Gastroesophageal sphincter (tissue), 4 donors: ENCODE measurements at regions not wholly inside any gene's neighbourhood (a gene's known extent, or its start where the extent isn't known, plus 50 kb on each side); places are given as distances from the start of the nearest gene placed in this dataset.

Experiments used
- ATAC-seq: fragments of 150-250 bp; one replicate; pipeline ENCODE4 v1.9.1; 2016; ENCODE audit warnings: mild to moderate bottlenecking, moderate library complexity
- H3K27ac ChIP-seq, 4 donors: fragments of 200-600 bp; sonication (generic) in 3 of 4; 1 replicate in 3 of 4; 2 replicates in 1 of 4; pipeline ENCODE4 v1.5.1; 2016 to 2019
- H3K27me3 ChIP-seq: fragments of 200-600 bp; sonication (generic); one replicate; pipeline ENCODE4 v1.5.1; 2019
- H3K36me3 ChIP-seq, 2 donors: fragments of 200-600 bp; sonication (generic); one replicate each; pipeline ENCODE4 v1.5.1; 2019; ENCODE audit warnings: control low read depth in 1 of 2
- H3K4me1 ChIP-seq, 3 donors: fragments of 200-600 bp; sonication (generic); 1 replicate in 2 of 3; 2 replicates in 1 of 3; pipeline ENCODE4 v1.5.1; 2016 to 2019; ENCODE audit warnings: control low read depth in 2 of 3
- H3K4me3 ChIP-seq, 2 donors: fragments of 200-600 bp; sonication (generic); one replicate each; pipeline ENCODE4 v1.5.1; 2019; ENCODE audit warnings: mild to moderate bottlenecking in 1 of 2, moderate library complexity in 1 of 2
- H3K9me3 ChIP-seq, 3 donors: fragments of 200-600 bp; sonication (generic); one replicate each; pipeline ENCODE4 v1.5.1; 2017 to 2019; ENCODE audit warnings: control low read depth in 2 of 3
- CTCF ChIP-seq, 4 experiments: fragments of 200-600 bp in 2 of 4; fragments of 450-650 bp in 2 of 4; sonication (generic) in 1 of 4; IDR thresholded peaks; one replicate each; pipeline ENCODE4 v1.5.1; 2017 to 2019; ENCODE audit warnings: antibody characterized with exemption in 4 of 4, mild to moderate bottlenecking in 2 of 4, moderate library complexity in 2 of 4
- EP300 ChIP-seq: sonication (generic); formaldehyde crosslinking; IDR thresholded peaks from one replicate; pipeline ENCODE4 v1.6.1; 2017; ENCODE audit warnings: antibody characterized with exemption, mild to moderate bottlenecking
- POLR2A ChIP-seq, 2 donors: fragments of 450-650 bp; IDR thresholded peaks; one replicate each; pipeline ENCODE4 v1.6.1; 2017; ENCODE audit warnings: antibody characterized with exemption in 2 of 2, mild to moderate bottlenecking in 2 of 2, moderate library complexity in 1 of 2
- POLR2AphosphoS5 ChIP-seq: sonication (generic); formaldehyde crosslinking; IDR thresholded peaks from one replicate; pipeline ENCODE4 v1.6.1; 2017; ENCODE audit warnings: antibody characterized with exemption
- WGBS, 2 donors: methylation state at CpG; one replicate each; pipeline ENCODE4 v1.1.5; 2018; ENCODE audit warnings: low coverage in 1 of 2; 5-methylcytosine and 5-hydroxymethylcytosine counted together

- H3K9me3 ChIP-seq: no peaks in the 10 kb centered on the region
- TF ChIP-seq CTCF (IDR thresholded peaks at IDR 0.05) (no peak), POLR2AphosphoS5 (no peak), EP300 (no peak), POLR2A (IDR thresholded peaks at IDR 0.05) (no peak)
- 100% methylated on average over 1 of the region's 2 CpGs; no CpG with 5 or more reads in 1 of the 2 donors for WGBS, 2 donors
- H3K4me3 ChIP-seq: no peak overlapping the region
- H3K27me3 ChIP-seq: no peaks in the 10 kb centered on the region
- H3K36me3 ChIP-seq: no peaks in the 10 kb centered on the region
- no peaks in the 10 kb centered on the region for H3K4me1 ChIP-seq
- no peak for ATAC-seq
- H3K27ac ChIP-seq: no peak overlapping the region
These were observed 290.7 kb downstream of the TCF7L2 start for GRCh38 chr10:113240736-113241135.

GRCh38 chr10:113241599-113242360, 291.7 kb downstream of the TCF7L2 start:
- no peak for ATAC-seq
- no peak overlapping the region for H3K27ac ChIP-seq
- no peaks in the 10 kb centered on the region for H3K27me3 ChIP-seq
- no peak for TF ChIP-seq POLR2A (IDR thresholded peaks at IDR 0.05)
- H3K9me3 ChIP-seq: no peaks in the 10 kb centered on the region
- no peaks in the 10 kb centered on the region for H3K4me1 ChIP-seq
- H3K36me3 ChIP-seq: no peaks in the 10 kb centered on the region
- no peak overlapping the region for H3K4me3 ChIP-seq
- WGBS, 2 donors: 33 to 67% methylated on average over 1 to 7 of the region's 7 CpGs

GRCh38 chr10:113243311-113243710, 293.3 kb downstream of the TCF7L2 start:
- ATAC-seq: no peak
- H3K4me1 ChIP-seq: no peaks in the 10 kb centered on the region
- no peaks in the 10 kb centered on the region for H3K36me3 ChIP-seq
- H3K9me3 ChIP-seq: no peaks in the 10 kb centered on the region
- 86 to 92% methylated on average over 1 to 2 of the region's 2 CpGs for WGBS, 2 donors
- no peak for TF ChIP-seq POLR2A (IDR thresholded peaks at IDR 0.05)
- TF ChIP-seq POLR2AphosphoS5: no peak
- TF ChIP-seq EP300: no peak
- no peak for TF ChIP-seq CTCF (IDR thresholded peaks at IDR 0.05)
- no peak overlapping the region for H3K4me3 ChIP-seq
- no peak overlapping the region for H3K27ac ChIP-seq
- no peaks in the 10 kb centered on the region for H3K27me3 ChIP-seq

- Histone ChIP-seq H3K27me3 (no peaks in the 10 kb centered on the region), H3K9me3 (no peaks in the 10 kb centered on the region), H3K4me3 (no peak overlapping the region), H3K4me1 (no peaks in the 10 kb centered on the region), H3K27ac (no peak overlapping the region), H3K36me3 (no peaks in the 10 kb centered on the region)
- 75 to 82% methylated on average over 3 to 4 of the region's 5 CpGs for WGBS, 2 donors
- no peak for TF ChIP-seq POLR2A (IDR thresholded peaks at IDR 0.05)
- no peak for TF ChIP-seq CTCF (IDR thresholded peaks at IDR 0.05)
- TF ChIP-seq EP300: no peak
- TF ChIP-seq POLR2AphosphoS5: no peak
- no peak for ATAC-seq
These were observed 294.7 kb downstream of the TCF7L2 start for GRCh38 chr10:113244750-113245149.

GRCh38 chr10:113245286-113245685, 295.2 kb downstream of the TCF7L2 start:
- no peak for TF ChIP-seq EP300
- TF ChIP-seq CTCF (IDR thresholded peaks at IDR 0.05): no peak
- no peak for TF ChIP-seq POLR2A (IDR thresholded peaks at IDR 0.05)
- no peak for TF ChIP-seq POLR2AphosphoS5
- no peak for ATAC-seq
- H3K4me1 ChIP-seq: no peaks in the 10 kb centered on the region
- H3K36me3 ChIP-seq: no peaks in the 10 kb centered on the region
- no peaks in the 10 kb centered on the region for H3K9me3 ChIP-seq
- no peak overlapping the region for H3K4me3 ChIP-seq
- no peak overlapping the region for H3K27ac ChIP-seq
- no peaks in the 10 kb centered on the region for H3K27me3 ChIP-seq
- 73 to 80% methylated on average over 1 to 3 of the region's 3 CpGs for WGBS, 2 donors
